Activated CD8-positive, alpha-beta T cell treated with anti-CD3 and anti-CD28 coated beads for 36 hours (primary cell): ENCODE measurements at regions not wholly inside any gene's neighbourhood (a gene's known extent, or its start where the extent isn't known, plus 50 kb on each side); places are given as distances from the start of the nearest gene placed in this dataset.

Experiments
- ATAC-seq: fragments of 200-7000 bp; cut with Tn5 transposase; one replicate; pipeline ENCODE4 v1.10.0; 2021; ENCODE audit warnings: mild to moderate bottlenecking, moderate library complexity
- CTCF ChIA-PET: fragments of 350-600 bp; sonication (Branson Sonifier 250); formaldehyde crosslinking; loops from one replicate; lab custom pipeline; 2021; ENCODE audit warnings: antibody characterized with exemption; lab: Charles Lee
- POLR2A ChIA-PET: fragments of 350-600 bp; sonication (Branson Sonifier 250); formaldehyde crosslinking; loops from one replicate; lab custom pipeline; 2021; ENCODE audit warnings: antibody characterized with exemption; lab: Charles Lee
- DNase-seq: peaks from one replicate; pipeline ENCODE4 v3.0.0-alpha.2; 2020
- H3K27ac Mint-ChIP-seq: one replicate; pipeline ENCODE4 v1.8.0; 2021; ENCODE audit warnings: mild to moderate bottlenecking, mixed read lengths
- H3K27me3 Mint-ChIP-seq: one replicate; pipeline ENCODE4 v1.8.0; 2021; ENCODE audit warnings: mixed read lengths
- H3K36me3 Mint-ChIP-seq: one replicate; pipeline ENCODE4 v1.8.0; 2021; ENCODE audit warnings: low read depth, mixed read lengths
- H3K4me1 Mint-ChIP-seq: one replicate; pipeline ENCODE4 v1.8.0; 2021; ENCODE audit warnings: low read depth, mixed read lengths
- H3K4me3 Mint-ChIP-seq: one replicate; pipeline ENCODE4 v1.8.0; 2021; ENCODE audit warnings: mild to moderate bottlenecking, moderate library complexity, mixed read lengths
- H3K9me3 Mint-ChIP-seq: one replicate; pipeline ENCODE4 v1.8.0; 2021; ENCODE audit warnings: mixed read lengths
- intact Hi-C: fragments of 100-400 bp; cut with micrococcal nuclease; formaldehyde crosslinking; loops from one replicate; pipeline ENCODE4 v1.10.0; 2022
- TF ChIP-seq, protein P1 (sequence below): fragments of 200-600 bp; IDR thresholded peaks from one replicate; pipeline ENCODE4 v1.8.0; 2022; ENCODE audit warnings: antibody characterized with exemption, mild to moderate bottlenecking

DNA sequence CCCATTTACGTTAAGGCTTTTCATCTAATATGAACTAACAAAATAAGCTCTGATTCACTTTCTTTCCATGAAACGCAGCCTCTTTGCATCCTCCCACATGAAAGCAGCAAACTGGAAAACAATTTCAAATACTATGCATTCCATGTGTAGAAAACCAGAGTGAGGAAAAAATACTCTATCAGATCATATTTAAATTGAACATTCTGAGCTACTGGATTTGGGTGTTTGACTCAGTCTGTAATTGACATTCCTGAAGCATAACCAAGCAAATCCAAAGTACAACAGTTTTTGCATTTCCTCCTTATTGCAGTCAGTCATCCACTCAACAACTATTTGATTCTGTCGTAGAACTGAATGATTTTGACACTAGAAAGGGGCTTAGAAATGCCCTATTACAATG lies 399.1 kb upstream of the NMUR2 start:
- DNase-seq (no peak), ATAC-seq (no peak)
- H3K9me3 Mint-ChIP-seq: peaks cover 6% of the 10 kb centered on the region
- no peaks in the 10 kb centered on the region for H3K36me3 Mint-ChIP-seq
- CTCF ChIA-PET: no interaction called here
- no peak overlapping the region for H3K4me3 Mint-ChIP-seq
- intact Hi-C loops: no loop called here
- H3K4me1 Mint-ChIP-seq: no peaks in the 10 kb centered on the region
- POLR2A ChIA-PET: no interaction called here
- TF ChIP-seq, protein P1, sequence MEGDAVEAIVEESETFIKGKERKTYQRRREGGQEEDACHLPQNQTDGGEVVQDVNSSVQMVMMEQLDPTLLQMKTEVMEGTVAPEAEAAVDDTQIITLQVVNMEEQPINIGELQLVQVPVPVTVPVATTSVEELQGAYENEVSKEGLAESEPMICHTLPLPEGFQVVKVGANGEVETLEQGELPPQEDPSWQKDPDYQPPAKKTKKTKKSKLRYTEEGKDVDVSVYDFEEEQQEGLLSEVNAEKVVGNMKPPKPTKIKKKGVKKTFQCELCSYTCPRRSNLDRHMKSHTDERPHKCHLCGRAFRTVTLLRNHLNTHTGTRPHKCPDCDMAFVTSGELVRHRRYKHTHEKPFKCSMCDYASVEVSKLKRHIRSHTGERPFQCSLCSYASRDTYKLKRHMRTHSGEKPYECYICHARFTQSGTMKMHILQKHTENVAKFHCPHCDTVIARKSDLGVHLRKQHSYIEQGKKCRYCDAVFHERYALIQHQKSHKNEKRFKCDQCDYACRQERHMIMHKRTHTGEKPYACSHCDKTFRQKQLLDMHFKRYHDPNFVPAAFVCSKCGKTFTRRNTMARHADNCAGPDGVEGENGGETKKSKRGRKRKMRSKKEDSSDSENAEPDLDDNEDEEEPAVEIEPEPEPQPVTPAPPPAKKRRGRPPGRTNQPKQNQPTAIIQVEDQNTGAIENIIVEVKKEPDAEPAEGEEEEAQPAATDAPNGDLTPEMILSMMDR: no peak
- no peaks in the 10 kb centered on the region for H3K27me3 Mint-ChIP-seq
- H3K27ac Mint-ChIP-seq: no peak overlapping the region

DNA sequence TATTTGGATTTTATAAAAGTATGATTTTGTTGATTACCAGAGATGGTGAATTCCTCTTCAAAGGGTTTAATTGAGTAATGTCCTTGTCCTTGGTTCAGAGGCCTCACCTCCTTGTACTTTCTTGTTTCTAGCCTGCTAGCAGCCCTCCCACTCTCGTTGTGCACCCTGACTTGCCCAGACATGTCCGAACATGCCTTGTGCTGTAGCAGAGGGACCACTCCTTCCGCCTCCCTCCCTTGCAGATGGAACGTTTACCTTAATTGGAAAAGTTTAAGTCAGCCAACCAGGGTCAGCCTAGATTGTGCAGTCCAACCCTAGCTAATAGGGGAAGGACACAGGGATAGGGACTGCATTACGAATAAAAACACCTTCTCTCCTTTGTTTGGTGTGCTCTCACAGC lies 406.9 kb upstream of the NMUR2 start:
- TF ChIP-seq, protein P1: no peak
- Mint-ChIP-seq H3K36me3 (no peaks in the 10 kb centered on the region), H3K27ac (no peak overlapping the region), H3K9me3 (peaks cover 4% of the 10 kb centered on the region), H3K4me3 (no peak overlapping the region), H3K4me1 (no peaks in the 10 kb centered on the region), H3K27me3 (no peaks in the 10 kb centered on the region)
- CTCF ChIA-PET: no interaction called here
- POLR2A ChIA-PET: no interaction called here
- ATAC-seq: no peak
- no peak for DNase-seq
- intact Hi-C loops: no loop called here

DNA sequence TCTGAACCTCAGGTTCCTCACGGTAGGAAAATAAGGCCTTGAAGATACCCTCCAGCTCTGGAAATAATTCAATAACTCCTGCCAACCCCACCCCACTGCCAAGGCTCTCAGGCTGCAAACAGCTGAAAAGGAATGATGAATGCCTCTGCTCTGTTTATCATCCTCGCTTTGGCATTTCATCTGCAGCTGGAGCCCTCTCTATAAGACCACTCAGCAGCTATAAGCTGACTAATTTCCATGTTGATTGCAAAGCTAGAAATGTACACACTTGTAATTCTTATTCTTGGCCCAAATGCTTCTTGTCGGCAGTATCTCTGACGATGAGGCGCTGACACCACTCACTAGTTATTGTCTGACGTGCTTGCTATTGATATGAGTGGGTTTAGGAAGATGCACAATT lies 408.4 kb upstream of the NMUR2 start:
- H3K4me3 Mint-ChIP-seq: no peak overlapping the region
- CTCF ChIA-PET: no interaction called here
- H3K27me3 Mint-ChIP-seq: no peaks in the 10 kb centered on the region
- H3K4me1 Mint-ChIP-seq: no peaks in the 10 kb centered on the region
- POLR2A ChIA-PET: no interaction called here
- DNase-seq: no peak
- H3K27ac Mint-ChIP-seq: no peak overlapping the region
- ATAC-seq: no peak
- no peaks in the 10 kb centered on the region for H3K36me3 Mint-ChIP-seq
- intact Hi-C loops: no loop called here
- TF ChIP-seq, protein P1: no peak
- peaks cover 4% of the 10 kb centered on the region for H3K9me3 Mint-ChIP-seq

DNA sequence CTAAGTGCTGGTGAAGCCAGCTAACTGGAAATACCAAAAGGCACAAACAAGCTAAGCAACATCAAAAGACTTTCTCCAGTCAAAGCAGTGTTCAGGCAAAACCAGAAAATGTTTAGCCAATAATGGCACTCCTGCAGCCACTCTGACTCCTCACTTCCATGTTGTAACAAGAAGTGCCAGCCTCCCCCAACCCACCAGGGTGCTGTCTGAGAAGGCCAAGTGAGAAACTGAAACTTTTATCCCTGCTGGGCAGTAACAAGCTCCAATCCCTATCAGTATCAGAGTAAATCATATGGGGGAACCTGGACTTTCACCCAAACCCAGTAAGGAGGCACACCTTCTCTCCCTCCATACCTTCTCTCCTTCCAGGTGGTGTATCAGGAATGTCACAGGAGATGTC lies 414.8 kb upstream of the NMUR2 start:
- TF ChIP-seq, protein P1: no peak
- POLR2A ChIA-PET: no interaction called here
- Mint-ChIP-seq H3K9me3 (peaks cover 7% of the 10 kb centered on the region), H3K36me3 (no peaks in the 10 kb centered on the region), H3K4me3 (no peak overlapping the region), H3K27ac (no peak overlapping the region), H3K4me1 (no peaks in the 10 kb centered on the region), H3K27me3 (no peaks in the 10 kb centered on the region)
- DNase-seq (no peak), ATAC-seq (no peak)
- CTCF ChIA-PET: no interaction called here
- intact Hi-C loops: no loop called here

DNA sequence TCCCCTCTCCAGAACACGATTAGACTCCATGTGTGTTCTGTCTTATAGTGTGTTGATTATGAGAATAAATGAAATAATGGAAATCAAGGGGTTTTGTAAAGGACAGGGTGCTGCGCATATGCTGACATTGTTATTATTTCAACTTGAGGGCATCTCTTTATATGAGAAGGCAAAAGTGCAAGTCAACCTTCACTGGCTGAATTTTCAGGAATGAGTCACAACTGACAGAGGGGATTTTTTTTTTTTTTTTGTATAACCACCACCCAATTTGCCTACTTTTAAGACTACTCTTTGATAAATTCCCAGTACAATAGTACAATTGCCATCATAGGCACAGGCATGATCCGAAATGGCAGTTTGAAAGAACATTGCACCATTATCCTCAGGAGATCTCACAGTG lies 419.2 kb upstream of the NMUR2 start:
- Mint-ChIP-seq H3K9me3 (peaks cover 12% of the 10 kb centered on the region), H3K36me3 (no peaks in the 10 kb centered on the region), H3K27ac (no peak overlapping the region), H3K4me3 (no peak overlapping the region), H3K27me3 (no peaks in the 10 kb centered on the region), H3K4me1 (no peaks in the 10 kb centered on the region)
- no peak for ATAC-seq
- DNase-seq: no peak
- TF ChIP-seq, protein P1: no peak
- intact Hi-C loops: no loop called here
- ChIA-PET POLR2A (no interaction called here), CTCF (no interaction called here)
